HG02759 (cell line): ENCODE measurements at regions not wholly inside any gene's neighbourhood (a gene's known extent, or its start where the extent isn't known, plus 50 kb on each side); places are given as distances from the start of the nearest gene placed in this dataset.
"Not testable (repeated sequence)": the region's sequence is repeated elsewhere in the genome, so short reads cannot be mapped to it uniquely, and the experiment has no call there.

ENCODE experiments used
- ATAC-seq: cut with Tn5 transposase; IDR thresholded peaks from one replicate; pipeline ENCODE4 v1.9.1; 2021; ENCODE audit warnings: mild to moderate bottlenecking, moderate library complexity; ENCODE audit not compliant: unreplicated experiment

DNA sequence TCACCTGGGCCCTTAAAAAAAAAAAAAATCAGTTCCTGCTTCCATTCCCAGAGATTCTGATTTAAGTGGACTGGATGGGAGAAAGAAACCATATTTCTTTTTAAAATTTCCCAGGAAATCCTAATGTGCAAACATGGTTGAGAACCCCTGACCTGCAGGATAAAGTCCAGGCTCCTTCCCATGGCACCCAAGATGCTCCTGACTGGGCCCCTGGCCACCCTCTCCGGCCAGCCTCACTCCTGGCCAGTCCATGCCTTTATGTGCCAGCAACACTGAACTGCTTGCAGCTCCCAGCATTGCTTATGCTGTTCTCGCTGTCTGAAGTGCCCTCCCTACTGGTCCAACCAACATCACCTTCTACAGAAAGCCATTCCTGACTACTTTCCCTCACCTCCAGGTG, 93.9 kb downstream of the TEX35 start:
- ATAC-seq: no peak

DNA sequence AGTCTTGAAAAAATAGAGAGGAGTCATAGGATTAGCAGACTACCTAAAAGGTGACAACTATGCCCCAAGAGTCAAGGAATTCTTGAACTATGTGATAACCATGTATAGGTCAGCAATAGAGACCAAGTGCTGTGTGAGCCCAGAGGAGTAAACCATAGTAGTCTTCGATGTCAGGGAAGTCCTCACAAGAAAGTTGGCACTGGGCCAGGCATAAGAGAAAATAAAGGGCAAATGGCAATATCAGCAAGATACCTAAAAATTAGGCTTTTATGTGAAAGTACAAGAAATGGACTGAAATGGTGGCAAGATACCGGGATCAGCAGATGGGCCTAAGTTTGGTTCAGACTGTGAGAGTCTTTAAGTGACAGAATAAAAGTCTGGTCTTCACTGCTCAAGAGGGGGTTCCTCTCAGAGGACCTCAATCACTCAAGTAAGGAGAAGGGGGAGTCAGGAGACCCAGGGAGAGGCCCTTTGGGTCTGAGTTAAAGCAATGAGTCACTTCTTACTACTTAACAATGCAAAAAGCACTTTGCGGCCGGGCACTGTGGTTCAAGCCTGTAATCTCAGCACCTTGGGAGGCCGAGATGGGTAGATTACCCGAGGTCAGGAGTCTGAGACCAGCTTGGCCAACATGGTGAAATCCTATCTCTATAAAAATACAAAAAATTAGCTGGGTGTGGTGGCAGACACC, 95.0 kb downstream of the TEX35 start:
- ATAC-seq: peak; percentile 70

DNA sequence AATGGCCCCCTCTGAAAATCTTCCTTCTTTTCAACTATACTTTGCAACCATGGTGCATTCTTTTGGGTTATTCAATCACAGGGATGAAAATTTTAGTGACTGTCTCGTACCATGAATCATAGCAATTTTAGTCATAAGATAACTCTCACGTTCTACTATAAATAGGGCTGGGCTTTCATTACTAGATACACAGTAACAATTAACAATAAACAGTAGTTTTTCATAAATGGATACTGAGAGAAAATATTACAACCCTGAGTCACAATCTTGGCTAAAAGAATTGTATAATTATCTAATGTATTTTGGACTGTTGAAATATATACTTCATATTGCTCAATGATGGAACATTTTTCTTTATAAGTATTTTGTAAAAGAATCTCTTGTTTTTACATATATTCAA, 96.1 kb downstream of the TEX35 start:
- ATAC-seq: no peak

DNA sequence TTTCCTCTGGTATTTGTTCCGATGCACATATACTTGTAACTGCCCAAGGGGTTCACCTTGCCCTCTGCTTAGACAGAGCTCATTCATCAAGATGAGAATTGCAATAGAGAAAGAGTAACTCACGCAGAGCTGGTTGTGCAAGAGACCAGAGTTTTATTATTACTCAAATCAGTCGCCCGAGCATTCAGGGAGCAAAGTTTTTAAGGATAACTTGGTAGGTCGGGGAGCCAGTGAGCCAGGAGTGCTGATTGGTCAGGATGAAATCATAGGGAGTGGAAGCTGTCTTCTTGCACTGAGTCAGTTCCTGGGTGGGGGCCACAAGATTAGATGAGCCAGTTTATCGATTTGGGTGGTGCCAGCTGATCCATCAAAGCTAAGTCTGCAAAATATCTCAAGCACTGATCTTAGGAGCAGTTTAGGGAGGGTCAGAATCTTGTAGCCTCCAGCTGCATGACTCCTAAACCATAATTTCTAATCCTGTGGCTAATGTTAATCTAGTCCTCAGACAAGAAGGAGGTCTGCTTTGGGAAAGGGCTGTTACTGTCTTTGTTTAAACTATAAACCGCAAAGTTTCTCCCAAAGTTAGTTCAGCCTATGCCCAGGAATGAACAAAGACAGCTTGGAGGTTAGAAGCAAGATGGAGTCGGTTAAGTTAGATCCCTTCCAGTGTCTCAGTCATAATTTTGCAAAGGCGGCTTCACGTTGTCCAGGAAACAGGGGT, 97.9 kb downstream of the TEX35 start:
- not testable (repeated sequence) for ATAC-seq

DNA sequence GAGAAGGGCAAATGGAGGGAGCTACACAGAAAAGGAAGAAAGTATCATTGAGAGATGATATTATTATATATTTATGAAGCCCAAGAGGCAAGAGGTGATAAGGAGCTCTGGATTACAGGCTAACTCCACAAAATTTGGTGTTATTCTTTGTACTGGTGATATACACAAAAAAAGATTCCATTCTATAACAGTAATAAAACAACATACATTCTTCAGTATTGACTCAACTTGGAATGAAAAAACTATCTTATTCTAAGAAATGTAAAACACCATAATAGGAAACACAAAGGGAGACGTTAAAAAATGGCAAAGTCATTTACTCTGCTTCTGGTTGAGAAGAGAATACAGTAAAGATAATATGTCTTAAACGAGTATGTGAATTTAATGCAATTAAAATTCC, 99.4 kb downstream of the TEX35 start:
- ATAC-seq: no peak

DNA sequence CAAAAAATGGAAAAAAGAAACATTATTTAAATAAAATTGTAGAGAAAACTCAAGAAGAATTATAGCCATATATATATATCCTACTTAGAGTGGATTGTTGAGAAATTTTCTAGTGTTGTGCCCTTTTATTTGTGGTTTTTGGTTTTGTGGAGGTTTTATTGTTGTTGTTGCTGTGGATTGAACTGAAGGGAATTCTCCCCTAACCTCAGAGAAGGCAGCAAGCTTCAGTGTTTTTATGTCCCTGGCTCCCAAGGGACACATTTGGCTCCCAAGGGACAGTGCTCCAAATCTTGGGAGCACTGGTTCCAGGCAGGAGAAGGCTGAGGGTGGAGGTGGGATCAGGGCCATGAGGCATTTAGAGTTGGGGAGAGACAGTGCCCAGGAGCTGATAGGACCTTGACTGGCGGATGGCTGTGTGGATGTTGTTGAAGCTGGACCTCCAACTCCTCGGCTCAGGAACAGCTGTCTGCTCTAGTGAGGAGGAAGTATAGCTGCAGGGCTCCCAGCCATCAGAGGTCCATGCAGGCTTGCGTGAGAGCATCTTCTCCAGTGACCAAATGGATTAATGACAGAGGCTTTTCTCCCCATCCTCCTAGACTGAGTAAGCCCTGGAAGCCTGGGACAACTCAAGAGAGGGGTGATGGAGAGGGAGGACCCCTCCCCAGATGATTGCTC, 100.5 kb downstream of the TEX35 start:
- ATAC-seq: no peak

DNA sequence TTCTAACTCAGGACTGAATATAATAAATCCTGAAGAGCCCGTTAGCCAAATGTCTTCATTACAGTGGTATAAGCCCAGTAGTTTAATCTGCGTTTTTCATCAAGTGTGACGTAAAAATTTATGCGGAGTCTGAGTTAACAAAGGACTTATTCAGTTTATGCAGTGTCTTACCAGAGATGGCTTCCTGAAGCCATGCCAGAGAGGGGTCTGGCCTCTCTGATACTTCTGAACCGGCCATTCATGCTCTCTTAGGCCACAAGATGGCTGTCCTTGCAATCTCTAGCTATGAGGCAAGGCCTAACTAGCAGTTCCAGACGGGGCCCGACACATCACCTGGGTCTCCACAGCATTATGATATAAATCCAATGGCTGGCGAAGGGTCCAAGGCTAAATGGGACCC, 101.4 kb downstream of the TEX35 start:
- no peak for ATAC-seq

DNA sequence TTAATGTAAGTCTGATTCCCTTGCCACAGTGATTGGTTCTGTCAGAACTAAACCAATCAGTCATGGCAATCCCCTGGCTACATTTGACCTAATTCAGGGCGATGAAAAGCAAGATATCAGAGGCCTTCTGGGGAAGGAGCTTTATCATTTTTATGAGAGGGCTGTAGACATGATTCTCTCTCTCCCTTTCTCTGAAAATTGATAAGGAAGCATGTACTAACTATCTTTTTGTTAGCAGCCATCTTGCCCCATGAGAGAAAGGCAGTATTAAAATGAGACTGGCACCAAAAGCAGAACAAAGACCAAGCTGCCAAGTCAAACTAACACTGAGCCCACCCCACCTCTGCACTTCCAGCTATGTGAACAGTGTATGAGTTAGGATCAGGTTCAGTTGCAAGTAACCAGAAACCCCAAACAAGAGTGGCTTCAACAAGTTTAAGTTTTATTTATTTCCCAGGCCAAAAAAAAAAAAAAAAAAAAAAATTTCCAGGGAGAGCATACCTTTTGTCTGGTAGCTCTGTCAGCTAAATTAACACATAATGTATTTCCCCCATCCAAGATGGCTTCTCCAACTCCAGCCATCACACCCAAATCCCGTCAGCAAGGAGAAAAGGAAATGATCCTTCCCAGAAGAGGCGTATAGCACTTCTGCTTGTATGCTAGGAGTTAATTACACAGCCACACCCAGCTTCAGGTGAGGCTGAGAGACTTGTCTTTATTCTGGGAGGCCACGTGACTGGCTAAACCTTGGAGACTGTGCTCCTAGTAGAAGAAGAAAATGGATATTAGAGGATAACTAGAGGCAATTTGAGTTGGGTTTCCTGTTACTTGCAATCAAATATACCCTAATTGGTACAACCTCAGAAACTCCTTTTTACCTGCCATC, 105.8 kb upstream of the RALGPS2 start:
- ATAC-seq: no peak

DNA sequence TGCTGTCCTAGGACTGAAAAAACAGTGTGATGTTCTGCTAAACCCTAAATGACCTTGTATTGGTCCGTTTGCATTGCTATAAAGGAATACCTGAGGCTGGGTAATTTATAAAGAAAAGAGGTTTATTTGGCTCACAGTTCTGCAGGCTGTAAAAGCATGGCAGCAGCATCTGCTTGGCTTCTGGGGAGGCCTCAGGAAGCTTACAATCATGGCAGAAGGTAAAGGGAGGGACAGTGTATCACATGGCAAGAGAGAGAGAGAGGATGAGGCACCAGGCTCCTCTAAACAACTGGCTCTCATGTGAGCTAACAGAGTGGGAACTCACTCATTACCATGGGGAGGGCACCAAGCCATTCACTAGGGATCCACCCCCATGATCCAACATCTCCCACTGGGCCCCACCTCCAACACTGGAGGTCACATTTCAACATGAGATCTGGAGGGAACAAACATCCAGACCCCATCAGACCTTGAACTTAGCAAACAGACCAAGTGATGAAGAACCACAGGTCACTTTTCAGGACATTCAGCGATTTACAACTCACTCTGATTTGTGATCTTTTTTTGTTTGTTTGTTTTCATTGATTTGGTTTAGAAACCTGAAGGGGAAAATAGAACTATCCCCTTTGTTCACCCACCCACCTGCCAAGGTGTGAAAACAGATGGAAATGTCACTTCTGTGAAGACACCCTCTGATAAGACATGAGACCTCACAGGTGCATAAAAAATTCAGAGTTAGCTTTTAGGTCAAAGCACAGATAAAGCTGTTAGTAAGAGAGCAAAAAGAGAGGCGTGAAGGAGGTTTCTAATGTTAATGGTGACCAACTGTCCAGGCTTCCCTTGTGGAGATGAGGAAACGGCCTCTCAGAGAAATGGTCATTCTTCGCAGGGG, 104.2 kb upstream of the RALGPS2 start:
- no peak for ATAC-seq

DNA sequence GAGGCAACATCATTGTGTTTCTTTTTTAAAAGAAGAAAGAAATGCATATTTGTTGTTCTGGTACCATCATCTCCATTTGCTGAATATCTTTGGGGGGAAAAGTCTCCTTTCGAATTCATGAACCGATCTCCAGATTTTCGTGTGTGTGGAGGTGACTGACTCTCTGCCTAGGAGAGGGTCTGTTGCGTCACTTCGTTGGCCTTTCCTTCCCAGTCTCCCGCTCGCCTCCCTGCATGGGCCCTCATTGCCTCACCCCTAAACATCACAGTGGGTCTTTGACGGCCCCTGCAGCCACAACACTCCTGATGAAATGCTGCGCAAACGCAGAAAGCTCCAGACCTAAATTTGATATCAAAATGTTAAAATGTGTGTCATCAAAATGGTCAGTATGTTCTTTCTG, 103.2 kb upstream of the RALGPS2 start:
- ATAC-seq: no peak

DNA sequence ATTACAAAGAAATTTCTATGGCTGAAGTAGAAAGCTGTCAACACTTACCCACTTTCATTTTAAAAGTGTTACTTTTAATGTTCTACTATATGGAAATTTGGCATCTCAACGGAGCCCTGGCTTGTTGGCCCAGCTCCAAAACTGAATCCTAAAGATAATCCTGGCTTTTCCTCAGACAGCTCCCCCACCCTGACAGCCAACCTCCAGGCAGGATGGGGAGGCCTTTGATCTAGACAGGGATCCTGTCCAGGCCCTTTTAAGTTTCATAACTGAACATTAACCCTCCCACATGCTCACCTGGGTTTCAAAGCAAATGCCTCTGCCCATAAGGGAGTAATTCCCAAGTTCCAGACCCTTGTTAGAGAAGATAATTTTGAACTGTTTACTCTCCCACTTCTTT, 99.3 kb upstream of the RALGPS2 start:
- ATAC-seq: no peak

DNA sequence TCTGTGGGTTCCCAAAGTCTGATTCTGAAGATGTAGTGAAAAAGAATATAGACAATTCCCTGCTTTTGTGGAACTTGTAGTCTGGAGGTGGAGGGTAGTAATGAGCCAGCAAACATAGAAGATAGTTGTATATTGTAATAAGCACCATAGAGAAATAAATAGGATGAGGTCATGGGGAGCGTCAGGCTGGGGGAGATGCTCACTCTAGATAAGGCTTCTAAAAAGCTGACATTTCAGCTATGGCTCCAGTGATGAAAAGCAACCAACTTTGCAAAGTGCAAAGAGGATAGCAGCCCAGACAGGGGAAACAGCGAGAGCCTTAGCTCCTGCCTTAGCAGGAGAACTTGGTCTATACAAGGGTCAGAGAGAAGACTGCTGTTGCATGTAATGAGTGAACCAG, 98.0 kb upstream of the RALGPS2 start:
- ATAC-seq: no peak

DNA sequence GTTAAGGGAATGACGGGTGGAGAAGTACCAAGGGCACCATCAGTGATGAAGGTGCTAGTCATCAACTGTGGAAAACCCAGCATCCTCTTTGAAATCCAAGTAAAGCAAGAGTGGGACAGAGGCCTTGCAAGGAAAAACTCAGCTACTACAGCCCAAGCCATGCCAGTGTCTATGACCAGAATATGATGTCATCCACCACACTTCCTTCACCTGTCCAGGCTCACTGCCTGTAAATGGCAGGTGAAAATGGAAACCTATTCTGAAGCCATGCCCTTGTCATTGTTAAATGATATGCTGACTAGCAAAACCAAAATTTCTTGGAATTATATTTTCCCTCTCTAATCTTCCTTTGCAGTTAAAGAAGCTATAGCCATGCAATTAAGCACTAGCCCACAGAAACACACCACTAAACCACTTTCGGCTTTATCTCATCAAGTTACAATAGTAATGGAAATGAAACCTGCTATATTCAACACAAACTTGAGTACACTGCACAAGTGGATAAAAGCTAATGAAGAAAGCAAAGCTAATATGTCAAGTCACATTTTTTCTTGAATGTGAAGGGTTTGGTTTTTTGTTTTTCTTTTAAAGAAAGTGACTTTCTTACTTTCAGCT, 96.3 kb upstream of the RALGPS2 start:
- ATAC-seq: no peak

DNA sequence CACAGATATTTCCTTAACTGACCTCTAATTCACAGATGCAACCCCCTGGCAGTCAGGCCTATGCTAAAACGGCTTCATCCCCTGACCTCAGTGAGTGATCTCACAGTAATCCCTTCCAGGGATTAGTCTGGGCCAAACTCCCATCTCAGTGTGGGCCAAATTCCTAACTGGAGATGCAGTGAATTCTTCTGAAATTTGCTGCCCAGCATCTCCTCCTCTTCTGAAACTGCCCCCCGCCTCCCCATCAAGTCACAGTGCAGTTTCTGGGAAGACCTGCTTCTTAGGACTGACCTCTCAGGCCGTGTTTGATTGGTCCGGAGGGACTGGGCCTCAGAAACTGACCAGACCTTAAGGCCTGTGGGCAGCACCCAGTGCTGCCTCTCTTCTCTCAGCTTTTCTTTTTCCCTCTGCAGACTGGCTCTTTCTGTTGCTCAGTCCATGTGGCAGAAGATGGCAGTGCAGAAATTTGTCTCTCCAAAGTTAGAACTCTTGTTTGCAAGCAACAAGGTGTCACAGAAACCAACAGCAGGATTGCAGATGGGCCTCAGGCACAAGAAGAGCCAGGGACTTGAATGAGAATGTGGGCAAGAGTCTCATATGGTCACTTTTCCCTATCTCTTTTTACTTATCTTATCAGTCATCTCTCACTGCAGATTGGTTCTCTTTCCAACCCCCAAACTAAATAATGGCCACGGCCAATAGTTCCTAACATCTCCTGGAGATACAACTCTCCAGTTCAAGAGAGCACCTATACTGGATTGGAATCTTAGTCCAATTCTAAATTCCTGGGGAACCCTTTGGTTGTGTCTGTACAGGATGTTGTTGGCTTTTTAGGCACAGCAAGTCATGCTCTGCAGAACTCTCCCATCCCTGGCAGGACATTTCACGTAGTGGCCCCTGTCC, 95.5 kb upstream of the RALGPS2 start:
- ATAC-seq: no peak

DNA sequence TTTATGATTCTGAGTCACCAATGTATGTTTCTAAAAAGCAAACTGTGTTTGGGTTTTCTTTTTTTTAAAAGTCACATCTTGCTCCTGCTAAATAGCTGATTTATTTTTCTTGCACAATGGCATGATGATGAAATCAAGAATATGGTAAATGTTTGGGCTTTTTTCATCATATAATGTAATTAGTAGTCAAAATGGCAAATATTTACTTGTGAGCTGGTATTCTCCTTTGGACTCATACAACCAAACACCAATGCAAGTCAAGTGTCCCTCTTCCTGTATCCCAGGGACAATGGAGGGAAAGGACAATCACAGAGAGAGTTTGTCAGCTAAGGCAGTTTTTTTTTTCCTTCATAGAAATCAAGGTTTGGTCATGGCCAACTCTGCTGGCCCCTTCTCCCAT, 94.6 kb upstream of the RALGPS2 start:
- no peak for ATAC-seq

DNA sequence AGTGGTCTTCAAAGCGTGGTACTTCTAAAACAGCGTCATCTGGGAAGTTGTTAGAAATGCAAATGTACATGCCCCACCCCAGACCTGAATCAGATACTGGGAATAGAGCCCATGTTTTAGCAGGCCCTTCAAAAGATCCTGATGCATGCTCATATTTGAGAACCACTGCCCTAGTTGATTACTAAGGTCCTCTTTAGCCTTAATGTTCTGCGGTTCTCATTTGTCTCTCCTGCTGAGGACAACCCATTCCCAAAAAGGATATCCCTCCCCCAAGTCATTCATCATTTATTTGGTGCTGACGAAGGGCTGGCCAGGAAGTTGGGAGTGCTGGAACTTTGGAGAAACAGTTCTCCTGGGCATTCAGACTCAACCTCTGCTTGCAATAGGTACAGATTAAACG, 92.4 kb upstream of the RALGPS2 start:
- no peak for ATAC-seq

DNA sequence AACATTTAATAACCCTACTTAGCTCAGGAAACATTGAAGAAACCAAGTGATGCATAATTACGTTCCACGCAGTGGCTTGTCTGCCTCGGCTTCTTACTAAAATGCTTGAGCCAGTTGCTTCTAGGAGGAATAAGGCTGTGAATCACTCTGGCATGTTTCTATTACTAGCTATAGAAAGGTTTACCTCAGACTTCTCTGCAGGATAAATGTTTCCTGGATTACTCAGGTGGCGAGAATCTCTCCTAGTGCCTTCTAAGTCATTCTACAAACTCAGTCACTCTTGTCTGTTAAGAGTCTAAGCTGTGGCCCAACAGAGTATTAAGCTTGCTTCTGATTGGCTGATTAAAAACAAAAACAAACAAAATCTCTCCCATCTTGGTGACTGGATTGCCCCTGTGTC, 92.0 kb upstream of the RALGPS2 start:
- no peak for ATAC-seq

DNA sequence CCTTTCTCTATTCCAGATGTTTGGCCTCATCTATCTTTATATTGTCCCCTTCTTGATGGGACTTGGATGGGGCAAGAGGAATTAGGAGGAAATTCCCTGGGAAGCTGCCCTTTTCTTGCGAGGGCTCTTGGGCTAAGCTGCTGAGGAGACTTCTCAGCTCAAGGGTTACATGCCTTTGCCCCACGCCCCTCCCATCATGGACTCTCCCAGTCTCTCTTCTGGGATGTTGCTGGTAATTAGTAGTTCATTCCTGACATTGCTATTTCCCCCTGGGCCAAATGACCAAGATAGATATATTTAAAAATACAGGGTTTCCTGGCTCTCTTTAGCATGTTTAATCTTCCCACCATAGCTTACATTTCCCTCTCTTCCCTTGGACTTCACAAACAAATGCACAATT, 90.6 kb upstream of the RALGPS2 start:
- ATAC-seq: no peak

DNA sequence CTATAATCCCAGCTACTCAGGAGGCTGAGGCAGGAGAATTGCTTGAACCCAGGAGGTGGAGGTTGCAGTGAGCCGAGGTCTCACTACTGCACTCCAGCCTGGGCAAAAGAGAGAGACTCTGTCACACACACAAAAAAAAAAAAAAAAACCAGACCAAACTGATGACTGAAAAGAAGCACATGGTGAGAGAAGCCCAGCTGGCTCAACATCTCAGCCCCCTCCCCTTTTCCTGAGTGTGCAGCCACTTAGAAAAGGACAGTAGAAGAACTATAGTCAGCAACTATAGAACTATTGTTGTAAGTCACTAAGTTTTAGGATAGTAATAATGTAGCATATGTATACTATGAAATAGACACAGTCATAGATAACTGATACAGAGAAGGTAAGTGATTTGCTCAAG, 87.2 kb upstream of the RALGPS2 start:
- ATAC-seq: no peak
